ENCODE measurements at regions not wholly inside any gene's neighbourhood (a gene's known extent, or its start where the extent isn't known, plus 50 kb on each side); places are given as distances from the start of the nearest gene placed in this dataset.

DNA sequence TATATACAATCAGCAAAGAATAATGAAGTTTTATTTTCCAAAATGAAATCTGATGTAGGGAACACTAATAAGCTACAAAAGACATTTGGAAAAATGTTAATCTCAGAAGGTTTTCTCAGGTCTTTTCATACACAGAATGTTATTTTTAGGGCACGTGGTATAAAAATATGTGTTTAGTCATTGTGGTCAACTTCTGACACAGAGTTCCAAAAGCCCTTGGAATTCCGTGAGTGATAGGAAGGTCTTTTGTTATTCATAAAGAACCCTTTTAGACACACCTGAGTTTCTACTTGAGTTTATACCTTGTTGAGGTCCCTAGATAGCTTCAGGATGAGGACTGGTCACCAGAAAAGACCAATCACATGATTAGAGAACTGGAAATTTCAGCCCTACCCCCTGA is 277.6 kb upstream of the NCAM2 start (continued):
- no peak for TF ChIP-seq HNRNPLL (IDR thresholded peaks at IDR 0.05; ENCODE audit: low read depth, low read length, poor library complexity, severe bottlenecking)
- TF ChIP-seq ZNF699 (CRISPR knock-in tag; IDR thresholded peaks at IDR 0.05; ENCODE audit: insufficient replicate concordance), result no peak
- TF ChIP-seq NR2C1 (IDR thresholded peaks at IDR 0.05), result no peak
- no peak for TF ChIP-seq NR2C1 (tag; IDR thresholded peaks at IDR 0.05)
- TF ChIP-seq ZNF75A (CRISPR knock-in tag; IDR thresholded peaks at IDR 0.05), result no peak
- TF ChIP-seq RBM14 (IDR thresholded peaks at IDR 0.05; ENCODE audit: borderline replicate concordance, insufficient read depth, low read depth, low read length), result no peak
- TF ChIP-seq C11orf30 (IDR thresholded peaks at IDR 0.05; ENCODE audit: low read depth), result no peak
- no peak for TF ChIP-seq RB1 (IDR thresholded peaks at IDR 0.05; ENCODE audit: low read depth)

DNA sequence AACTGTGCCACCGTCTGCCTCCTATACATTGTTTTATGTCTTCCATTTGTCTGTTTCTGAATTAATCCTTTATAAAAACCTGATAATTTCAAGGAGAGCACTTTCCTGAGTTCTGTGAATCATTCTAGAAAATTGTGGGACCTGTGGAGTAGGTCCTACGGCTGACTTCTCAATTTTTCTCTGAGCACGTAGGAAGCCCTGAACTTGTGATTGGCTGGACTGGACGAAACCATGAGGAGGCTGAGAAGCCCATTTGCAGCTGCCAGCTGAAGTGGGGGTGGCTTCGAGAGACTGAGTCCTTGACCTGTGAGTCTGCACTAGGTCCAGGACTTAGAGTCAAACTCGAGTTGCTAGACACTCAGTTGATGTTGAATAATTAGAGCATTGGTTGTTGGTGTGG is 277.1 kb upstream of the NCAM2 start:
- Histone ChIP-seq H3K9me1 (ENCODE audit: control insufficient read depth, insufficient read depth, low read length) (no peaks in the 10 kb centered on the region), H3K36me3 (ENCODE audit: control insufficient read depth, insufficient read depth, low read length) (no peaks in the 10 kb centered on the region), H3K4me1 (replicated peaks in 1 of 2; ENCODE audit: control insufficient read depth in 2 of 2, insufficient read depth in 2 of 2, low read length in 2 of 2) (no peaks in the 10 kb centered on the region), H3K9ac (ENCODE audit: insufficient read depth in 1 of 2, low read depth in 2 of 2, low read length in 2 of 2) (no peak overlapping the region), H3K27ac (ENCODE audit: extremely low read depth, low read depth, low read length) (no peak overlapping the region), H3K9me3 (replicated peaks; ENCODE audit: control insufficient read depth, insufficient read depth, low read depth, low read length) (no peaks in the 10 kb centered on the region), H3K27me3 (ENCODE audit: control insufficient read depth in 2 of 2, insufficient read depth in 2 of 2, low read length in 2 of 2) (no peaks in the 10 kb centered on the region), H3K4me3 (no peak overlapping the region), H2AFZ (ENCODE audit: low read depth, low read length) (no peak overlapping the region), H4K20me1 (replicated peaks; ENCODE audit: control insufficient read depth, insufficient read depth, low read length) (no peaks in the 10 kb centered on the region), H3K4me2 (ENCODE audit: insufficient read depth, low read length) (no peak overlapping the region), H3K79me2 (ENCODE audit: control insufficient read depth, insufficient read depth, low read length) (no peaks in the 10 kb centered on the region)
- 6% methylated on average over 6 of the region's 6 CpGs for WGBS (ENCODE audit: insufficient coverage, low coverage, missing lambda C conversion rate)
- in situ Hi-C loops (cut with MboI) (no loop called here), intact Hi-C loops (cut with micrococcal nuclease) (no loop called here)
- no peak for FAIRE-seq
- CTCF ChIA-PET (ENCODE audit: low intra/inter-chr PET ratio), result no interaction called here
- DNase-seq (ENCODE audit: extremely low read depth in 1 of 4, low spot score in 3 of 4), result peak in 1 of 4 experiments; percentile 4
- POLR2A ChIA-PET, result no interaction called here
- BruUV-seq (replicated peaks), result no TSS peak
- ATAC-seq, result no peak
- TF ChIP-seq, protein P1, sequence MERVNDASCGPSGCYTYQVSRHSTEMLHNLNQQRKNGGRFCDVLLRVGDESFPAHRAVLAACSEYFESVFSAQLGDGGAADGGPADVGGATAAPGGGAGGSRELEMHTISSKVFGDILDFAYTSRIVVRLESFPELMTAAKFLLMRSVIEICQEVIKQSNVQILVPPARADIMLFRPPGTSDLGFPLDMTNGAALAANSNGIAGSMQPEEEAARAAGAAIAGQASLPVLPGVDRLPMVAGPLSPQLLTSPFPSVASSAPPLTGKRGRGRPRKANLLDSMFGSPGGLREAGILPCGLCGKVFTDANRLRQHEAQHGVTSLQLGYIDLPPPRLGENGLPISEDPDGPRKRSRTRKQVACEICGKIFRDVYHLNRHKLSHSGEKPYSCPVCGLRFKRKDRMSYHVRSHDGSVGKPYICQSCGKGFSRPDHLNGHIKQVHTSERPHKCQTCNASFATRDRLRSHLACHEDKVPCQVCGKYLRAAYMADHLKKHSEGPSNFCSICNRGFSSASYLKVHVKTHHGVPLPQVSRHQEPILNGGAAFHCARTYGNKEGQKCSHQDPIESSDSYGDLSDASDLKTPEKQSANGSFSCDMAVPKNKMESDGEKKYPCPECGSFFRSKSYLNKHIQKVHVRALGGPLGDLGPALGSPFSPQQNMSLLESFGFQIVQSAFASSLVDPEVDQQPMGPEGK (CRISPR knock-in tag; IDR thresholded peaks at IDR 0.05; ENCODE audit: borderline replicate concordance), result no peak
- TF ChIP-seq PYGO2 (tag; IDR thresholded peaks at IDR 0.05) (no peak), ZNF282 (CRISPR knock-in tag; IDR thresholded peaks at IDR 0.05) (no peak), CBX8 (IDR thresholded peaks at IDR 0.05; ENCODE audit: borderline replicate concordance, extremely low read depth, low read depth, low read length, poor library complexity, severe bottlenecking) (no peak), SPI1 (IDR thresholded peaks at IDR 0.05; ENCODE audit: borderline replicate concordance, low read depth, low read length) (no peak), EP400 (IDR thresholded peaks at IDR 0.05) (no peak), POLR2H (tag; IDR thresholded peaks at IDR 0.05; ENCODE audit: low read depth) (no peak), NONO (IDR thresholded peaks at IDR 0.05; ENCODE audit: low read depth in 2 of 2, low read length in 1 of 2) (no peak), BCOR (IDR thresholded peaks at IDR 0.05) (no peak), RBBP5 (IDR thresholded peaks at IDR 0.05; ENCODE audit: borderline replicate concordance, insufficient read depth, low read length, poor library complexity, severe bottlenecking) (no peak), TEAD1 (CRISPR knock-in tag; IDR thresholded peaks at IDR 0.05) (no peak)
- TF ChIP-seq, protein P2, sequence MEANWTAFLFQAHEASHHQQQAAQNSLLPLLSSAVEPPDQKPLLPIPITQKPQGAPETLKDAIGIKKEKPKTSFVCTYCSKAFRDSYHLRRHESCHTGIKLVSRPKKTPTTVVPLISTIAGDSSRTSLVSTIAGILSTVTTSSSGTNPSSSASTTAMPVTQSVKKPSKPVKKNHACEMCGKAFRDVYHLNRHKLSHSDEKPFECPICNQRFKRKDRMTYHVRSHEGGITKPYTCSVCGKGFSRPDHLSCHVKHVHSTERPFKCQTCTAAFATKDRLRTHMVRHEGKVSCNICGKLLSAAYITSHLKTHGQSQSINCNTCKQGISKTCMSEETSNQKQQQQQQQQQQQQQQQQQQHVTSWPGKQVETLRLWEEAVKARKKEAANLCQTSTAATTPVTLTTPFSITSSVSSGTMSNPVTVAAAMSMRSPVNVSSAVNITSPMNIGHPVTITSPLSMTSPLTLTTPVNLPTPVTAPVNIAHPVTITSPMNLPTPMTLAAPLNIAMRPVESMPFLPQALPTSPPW (CRISPR knock-in tag; IDR thresholded peaks at IDR 0.05), result no peak

Data from K562 (cell line).